A673 (cell line): ENCODE measurements at regions not wholly inside any gene's neighbourhood (a gene's known extent, or its start where the extent isn't known, plus 50 kb on each side); places are given as distances from the start of the nearest gene placed in this dataset.

Source experiments
- CTCF ChIP-seq: fragments of 300-800, 200-600 bp; sonication (generic); conservative IDR thresholded peaks from 2 replicates; pipeline ENCODE4 v1.5.1; 2017; ENCODE audit warnings: low read depth, mild to moderate bottlenecking, antibody characterized with exemption, low read length, moderate library complexity, mixed read lengths
- EZH2 ChIP-seq: fragments of 200-600 bp; sonication (generic); IDR thresholded peaks from 2 replicates; pipeline ENCODE4 v1.6.1; 2017; ENCODE audit warnings: borderline replicate concordance, low read depth, mild to moderate bottlenecking, mixed read lengths, antibody characterized with exemption, low read length; ENCODE audit not compliant: poor library complexity, severe bottlenecking

- TF ChIP-seq CTCF (no peak), EZH2 (no peak)
Observed at GRCh38 chr18:1039421-1039820, 134.8 kb downstream of the ADCYAP1 start.
